ENCODE measurements at regions not wholly inside any gene's neighbourhood (a gene's known extent, or its start where the extent isn't known, plus 50 kb on each side); places are given as distances from the start of the nearest gene placed in this dataset.

GRCh38 chr6:105469946-105470345, 67.1 kb upstream of the PREP start:
- H3K27me3 Mint-ChIP-seq: peaks cover 0 to 12% (median 11%) of the 10 kb centered on the region in 5 donors
- POLR2A ChIA-PET: no interaction called here
- DNase-seq: no peak
- H3K9me3 Mint-ChIP-seq: peaks cover 0 to 17% (median 7%) of the 10 kb centered on the region in 9 donors
- peaks cover 0 to 20% (median 0%) of the 10 kb centered on the region in 3 donors for H3K36me3 Mint-ChIP-seq
- H3K27ac Mint-ChIP-seq: peak overlapping the region in 1 of 10 donors; percentile 44
- no peaks in the 10 kb centered on the region for H3K4me1 Mint-ChIP-seq
- H3K4me3 Mint-ChIP-seq: no peak overlapping the region
- ATAC-seq: no peak

- no peak overlapping the region for H3K4me3 Mint-ChIP-seq
- no peak for ATAC-seq
- H3K36me3 Mint-ChIP-seq: peaks cover 0 to 21% (median 0%) of the 10 kb centered on the region in 3 donors
- POLR2A ChIA-PET: no interaction called here
- H3K27ac Mint-ChIP-seq: no peak overlapping the region
- peaks cover 0 to 21% (median 8%) of the 10 kb centered on the region in 9 donors for H3K9me3 Mint-ChIP-seq
- H3K4me1 Mint-ChIP-seq: no peaks in the 10 kb centered on the region
- peaks cover 0 to 15% (median 12%) of the 10 kb centered on the region in 5 donors for H3K27me3 Mint-ChIP-seq
- no peak for DNase-seq
These were observed 66.0 kb upstream of the PREP start for GRCh38 chr6:105468850-105469249.

- Mint-ChIP-seq H3K36me3 (peaks cover 0 to 9% (median 0%) of the 10 kb centered on the region in 3 donors), H3K4me3 (no peak overlapping the region), H3K27ac (peak overlapping the region in 1 of 10 donors; percentile 61), H3K27me3 (peaks cover 0 to 8% (median 2%) of the 10 kb centered on the region in 5 donors), H3K4me1 (peaks cover 0 to 2% (median under 1%) of the 10 kb centered on the region in 4 donors), H3K9me3 (peaks cover 0 to 13% (median 5%) of the 10 kb centered on the region in 9 donors)
- ATAC-seq: no peak
- POLR2A ChIA-PET: no interaction called here
- no peak for DNase-seq
These were observed 58.0 kb upstream of the PREP start for GRCh38 chr6:105460860-105461259.

GRCh38 chr6:105459864-105460263, 57.0 kb upstream of the PREP start:
- POLR2A ChIA-PET: no interaction called here
- H3K36me3 Mint-ChIP-seq: peaks cover 0 to under 1% (median 0%) of the 10 kb centered on the region in 3 donors
- DNase-seq: no peak
- no peak for ATAC-seq
- peak overlapping the region in 3 of 10 donors; percentile 42 to 87 (median 69) for H3K27ac Mint-ChIP-seq
- peaks cover 0 to 6% (median 1%) of the 10 kb centered on the region in 4 donors for H3K4me1 Mint-ChIP-seq
- H3K4me3 Mint-ChIP-seq: peak overlapping the region in 1 of 10 donors; percentile 31
- H3K27me3 Mint-ChIP-seq: peaks cover 0 to 3% (median 1%) of the 10 kb centered on the region in 5 donors
- peaks cover 0 to 3% (median 0%) of the 10 kb centered on the region in 9 donors for H3K9me3 Mint-ChIP-seq

GRCh38 chr6:105459049-105459448, 56.2 kb upstream of the PREP start:
- ATAC-seq: no peak

DNA sequence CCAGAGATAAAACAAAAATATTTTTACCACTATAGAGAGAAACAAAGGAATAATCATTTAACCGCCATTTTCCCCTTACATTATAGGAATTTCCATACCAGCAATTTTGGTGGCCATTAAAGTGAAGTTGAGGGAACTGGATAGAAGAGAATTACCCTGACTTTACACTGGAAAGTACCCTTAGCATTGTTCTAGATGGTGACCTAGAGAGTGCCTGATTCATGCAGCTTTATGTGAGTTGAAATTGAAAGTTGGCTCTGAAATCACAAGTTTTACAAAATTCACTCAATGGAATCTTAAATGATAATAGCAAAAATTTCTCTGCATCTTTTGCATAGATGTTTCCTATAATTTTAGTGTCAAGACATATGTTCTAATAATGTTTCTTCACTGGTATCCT, 55.7 kb upstream of the PREP start:
- DNase-seq (no peak), ATAC-seq (no peak)
- Mint-ChIP-seq H3K27me3 (peaks cover 0 to 2% (median 0%) of the 10 kb centered on the region in 5 donors), H3K4me1 (peaks cover 3 to 19% (median 10%) of the 10 kb centered on the region in 4 donors), H3K4me3 (peak overlapping the region in 3 of 10 donors; percentile 6 to 67 (median 46)), H3K36me3 (no peaks in the 10 kb centered on the region), H3K27ac (peak overlapping the region in 3 of 10 donors; percentile 48 to 87 (median 69)), H3K9me3 (peaks cover 0 to 6% (median 0%) of the 10 kb centered on the region in 9 donors)
- POLR2A ChIA-PET: no interaction called here

More at GRCh38 chr6:105459049-105459448, 56.2 kb upstream of the PREP start:
- Mint-ChIP-seq H3K4me1 (peaks cover under 1 to 14% (median 5%) of the 10 kb centered on the region in 4 donors), H3K9me3 (peaks cover 0 to 6% (median 0%) of the 10 kb centered on the region in 9 donors), H3K27ac (peak overlapping the region in 6 of 10 donors; percentile 4 to 87 (median 54)), H3K4me3 (peak overlapping the region in 6 of 10 donors; percentile 6 to 67 (median 45)), H3K36me3 (no peaks in the 10 kb centered on the region), H3K27me3 (peaks cover 0 to 2% (median 0%) of the 10 kb centered on the region in 5 donors)
- POLR2A ChIA-PET: no interaction called here
- no peak for DNase-seq

GRCh38 chr6:105458084-105458483, 55.2 kb upstream of the PREP start:
- no peak for DNase-seq
- ATAC-seq: no peak
- Mint-ChIP-seq H3K4me3 (peak overlapping the region in 2 of 10 donors; percentile 46 to 67), H3K36me3 (no peaks in the 10 kb centered on the region), H3K9me3 (peaks cover 0 to 6% (median 0%) of the 10 kb centered on the region in 9 donors), H3K4me1 (peaks cover 8 to 24% (median 15%) of the 10 kb centered on the region in 4 donors), H3K27me3 (peaks cover 0 to 2% (median 0%) of the 10 kb centered on the region in 5 donors), H3K27ac (peak overlapping the region in 4 of 10 donors; percentile 23 to 87 (median 58))
- POLR2A ChIA-PET: no interaction called here

- H3K27ac Mint-ChIP-seq: peak overlapping the region; percentile 86 to 96 (median 93)
- H3K4me3 Mint-ChIP-seq: peak overlapping the region in 9 of 10 donors; percentile 15 to 76 (median 68)
- H3K36me3 Mint-ChIP-seq: no peaks in the 10 kb centered on the region
- no peaks in the 10 kb centered on the region for H3K27me3 Mint-ChIP-seq
- peaks cover 12 to 31% (median 23%) of the 10 kb centered on the region in 4 donors for H3K4me1 Mint-ChIP-seq
- POLR2A ChIA-PET: interaction anchor here (0.6 to 1.3 kb wide), 2 partner anchors 800 to 871 kb away, joined by 3 read pairs; partner anchors contain the start of gene ATG5
- DNase-seq: no peak
- ATAC-seq: no peak
- peaks cover 0 to 6% (median 0%) of the 10 kb centered on the region in 9 donors for H3K9me3 Mint-ChIP-seq
These were observed 51.1 kb upstream of the PREP start for GRCh38 chr6:105453968-105454367.

GRCh38 chr6:105452924-105453756, 50.3 kb upstream of the PREP start:
- H3K9me3 Mint-ChIP-seq: peaks cover 0 to 6% (median 0%) of the 10 kb centered on the region in 9 donors
- POLR2A ChIA-PET: interaction anchor here (1.3 kb wide), 1 partner anchor 872 kb away, joined by 3 read pairs; the partner anchor contains the start of gene ATG5
- no peaks in the 10 kb centered on the region for H3K27me3 Mint-ChIP-seq
- peak overlapping the region; percentile 86 to 96 (median 93) for H3K27ac Mint-ChIP-seq
- ATAC-seq (peak; percentile 98 to 100), DNase-seq (peak; percentile 15 to 79 (median 68))
- peak overlapping the region; percentile 47 to 76 (median 68) for H3K4me3 Mint-ChIP-seq
- H3K4me1 Mint-ChIP-seq: peaks cover 12 to 31% (median 23%) of the 10 kb centered on the region in 4 donors
- H3K36me3 Mint-ChIP-seq: no peaks in the 10 kb centered on the region
